22Rv1 (cell line): ENCODE measurements at regions not wholly inside any gene's neighbourhood (a gene's known extent, or its start where the extent isn't known, plus 50 kb on each side); places are given as distances from the start of the nearest gene placed in this dataset.

Experiments used
- CTCF ChIP-seq: fragments of 450-650 bp; IDR thresholded peaks from 2 replicates; pipeline ENCODE4 v1.5.1; 2017; ENCODE audit warnings: mild to moderate bottlenecking
- ZFX ChIP-seq: fragments of 450-650 bp; IDR thresholded peaks from 2 replicates; pipeline ENCODE4 v1.6.1; 2017; ENCODE audit warnings: antibody characterized with exemption, borderline replicate concordance

- TF ChIP-seq CTCF (no peak), ZFX (no peak)
These were observed 71.8 kb upstream of the ZNF184 start for GRCh38 chr6:27544612-27545260.
